22Rv1 (cell line): ENCODE measurements at regions not wholly inside any gene's neighbourhood (a gene's known extent, or its start where the extent isn't known, plus 50 kb on each side); places are given as distances from the start of the nearest gene placed in this dataset.

Experiments used
- ZFX ChIP-seq: fragments of 450-650 bp; IDR thresholded peaks from 2 replicates; pipeline ENCODE4 v1.6.1; 2017; ENCODE audit warnings: antibody characterized with exemption, borderline replicate concordance
- TF ChIP-seq, protein P1 (sequence below): fragments of 450-650 bp; IDR thresholded peaks from 2 replicates; pipeline ENCODE4 v1.5.1; 2017; ENCODE audit warnings: mild to moderate bottlenecking

GRCh38 chr2:45130736-45131135 lies 121.5 kb upstream of the SIX2 start:
- TF ChIP-seq, protein P1, sequence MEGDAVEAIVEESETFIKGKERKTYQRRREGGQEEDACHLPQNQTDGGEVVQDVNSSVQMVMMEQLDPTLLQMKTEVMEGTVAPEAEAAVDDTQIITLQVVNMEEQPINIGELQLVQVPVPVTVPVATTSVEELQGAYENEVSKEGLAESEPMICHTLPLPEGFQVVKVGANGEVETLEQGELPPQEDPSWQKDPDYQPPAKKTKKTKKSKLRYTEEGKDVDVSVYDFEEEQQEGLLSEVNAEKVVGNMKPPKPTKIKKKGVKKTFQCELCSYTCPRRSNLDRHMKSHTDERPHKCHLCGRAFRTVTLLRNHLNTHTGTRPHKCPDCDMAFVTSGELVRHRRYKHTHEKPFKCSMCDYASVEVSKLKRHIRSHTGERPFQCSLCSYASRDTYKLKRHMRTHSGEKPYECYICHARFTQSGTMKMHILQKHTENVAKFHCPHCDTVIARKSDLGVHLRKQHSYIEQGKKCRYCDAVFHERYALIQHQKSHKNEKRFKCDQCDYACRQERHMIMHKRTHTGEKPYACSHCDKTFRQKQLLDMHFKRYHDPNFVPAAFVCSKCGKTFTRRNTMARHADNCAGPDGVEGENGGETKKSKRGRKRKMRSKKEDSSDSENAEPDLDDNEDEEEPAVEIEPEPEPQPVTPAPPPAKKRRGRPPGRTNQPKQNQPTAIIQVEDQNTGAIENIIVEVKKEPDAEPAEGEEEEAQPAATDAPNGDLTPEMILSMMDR, result no peak
- no peak for TF ChIP-seq ZFX
